C4-2B (cell line): ENCODE measurements at regions not wholly inside any gene's neighbourhood (a gene's known extent, or its start where the extent isn't known, plus 50 kb on each side); places are given as distances from the start of the nearest gene placed in this dataset.

ENCODE experiments used
- ZFX ChIP-seq: fragments of 450-650 bp; IDR thresholded peaks from 2 replicates; pipeline ENCODE4 v1.6.1; 2017
- TF ChIP-seq, protein P1 (sequence below): fragments of 450-650 bp; conservative IDR thresholded peaks from 2 replicates; pipeline ENCODE4 v1.5.1; 2017; ENCODE audit warnings: mild to moderate bottlenecking

DNA sequence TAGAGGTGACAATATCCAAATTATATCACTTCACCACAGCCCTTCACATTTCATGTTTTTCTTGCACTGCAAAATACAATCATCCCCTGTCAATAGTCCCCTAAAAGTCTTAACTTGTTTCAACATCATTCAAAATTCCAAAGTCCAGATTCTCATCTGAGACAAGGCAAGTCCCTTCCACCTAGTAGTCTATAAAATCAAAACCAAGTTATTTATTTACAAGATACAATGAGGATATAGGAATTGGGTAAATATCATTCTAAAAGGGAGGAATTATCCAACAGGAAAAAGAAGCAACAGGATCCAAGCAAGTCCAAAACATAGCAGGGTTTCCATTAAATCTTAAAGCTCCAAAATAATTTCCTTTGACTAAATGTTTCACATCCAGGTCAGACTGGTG lies 1076.1 kb upstream of the TMEFF2 start:
- TF ChIP-seq, protein P1, sequence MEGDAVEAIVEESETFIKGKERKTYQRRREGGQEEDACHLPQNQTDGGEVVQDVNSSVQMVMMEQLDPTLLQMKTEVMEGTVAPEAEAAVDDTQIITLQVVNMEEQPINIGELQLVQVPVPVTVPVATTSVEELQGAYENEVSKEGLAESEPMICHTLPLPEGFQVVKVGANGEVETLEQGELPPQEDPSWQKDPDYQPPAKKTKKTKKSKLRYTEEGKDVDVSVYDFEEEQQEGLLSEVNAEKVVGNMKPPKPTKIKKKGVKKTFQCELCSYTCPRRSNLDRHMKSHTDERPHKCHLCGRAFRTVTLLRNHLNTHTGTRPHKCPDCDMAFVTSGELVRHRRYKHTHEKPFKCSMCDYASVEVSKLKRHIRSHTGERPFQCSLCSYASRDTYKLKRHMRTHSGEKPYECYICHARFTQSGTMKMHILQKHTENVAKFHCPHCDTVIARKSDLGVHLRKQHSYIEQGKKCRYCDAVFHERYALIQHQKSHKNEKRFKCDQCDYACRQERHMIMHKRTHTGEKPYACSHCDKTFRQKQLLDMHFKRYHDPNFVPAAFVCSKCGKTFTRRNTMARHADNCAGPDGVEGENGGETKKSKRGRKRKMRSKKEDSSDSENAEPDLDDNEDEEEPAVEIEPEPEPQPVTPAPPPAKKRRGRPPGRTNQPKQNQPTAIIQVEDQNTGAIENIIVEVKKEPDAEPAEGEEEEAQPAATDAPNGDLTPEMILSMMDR, result no peak
- no peak for TF ChIP-seq ZFX
